ENCODE measurements at regions not wholly inside any gene's neighbourhood (a gene's known extent, or its start where the extent isn't known, plus 50 kb on each side); places are given as distances from the start of the nearest gene placed in this dataset.

DNA sequence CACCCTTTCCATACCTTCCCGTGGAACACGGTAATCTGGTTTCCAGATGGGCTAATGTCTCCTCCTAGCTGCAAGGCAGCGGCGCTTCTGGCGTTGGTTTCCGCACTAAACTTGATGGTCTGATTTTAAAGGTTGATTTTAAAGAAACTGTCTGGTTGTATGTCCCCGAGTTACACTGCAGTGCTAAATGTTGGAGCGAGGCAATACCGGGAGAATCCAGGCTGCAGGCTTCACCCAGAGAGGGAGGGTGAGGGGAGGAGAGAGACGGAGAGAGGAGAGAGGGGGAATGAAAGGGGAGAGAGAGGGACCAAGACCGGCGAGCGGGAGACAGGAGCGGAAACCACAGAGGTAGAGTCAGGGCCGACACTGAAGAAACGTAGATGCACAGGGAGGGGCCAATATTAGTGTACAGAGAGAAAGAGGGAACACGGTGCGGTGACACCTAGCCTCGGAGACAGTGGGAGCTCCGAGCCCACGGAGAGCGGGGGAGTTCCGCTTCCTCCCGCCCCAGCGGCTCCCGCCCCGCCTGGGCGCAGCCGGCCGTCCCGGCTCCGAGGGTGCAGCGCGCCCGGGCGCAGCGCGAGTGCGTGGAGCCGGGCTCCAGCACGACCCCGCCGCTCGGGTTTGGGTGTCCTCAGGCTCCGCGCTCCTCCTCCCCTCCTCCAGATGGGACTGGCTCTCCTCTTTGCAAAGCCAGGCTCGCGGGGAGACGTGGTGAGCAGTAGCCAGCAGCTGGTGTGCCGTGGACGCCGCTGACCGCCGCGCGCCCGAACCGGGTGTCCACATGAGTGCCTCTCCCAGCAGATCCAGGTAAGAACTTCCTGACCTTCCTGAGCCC is 71.9 kb upstream of the GRAMD1B start:
- TF ChIP-seq TAF1 (IDR thresholded peaks at IDR 0.05; ENCODE audit: borderline replicate concordance, insufficient read depth, low read length) (no peak), FOXP2 (optimal IDR thresholded peaks at IDR 0.05; ENCODE audit: borderline replicate concordance, extremely low read depth, extremely low read length, insufficient read depth) (no peak), POLR2AphosphoS5 (IDR thresholded peaks at IDR 0.05; ENCODE audit: low read depth, low read length) (no peak), SIN3A (IDR thresholded peaks at IDR 0.05; ENCODE audit: borderline replicate concordance, insufficient read depth, low read length) (no peak)
- TF ChIP-seq, protein P1, sequence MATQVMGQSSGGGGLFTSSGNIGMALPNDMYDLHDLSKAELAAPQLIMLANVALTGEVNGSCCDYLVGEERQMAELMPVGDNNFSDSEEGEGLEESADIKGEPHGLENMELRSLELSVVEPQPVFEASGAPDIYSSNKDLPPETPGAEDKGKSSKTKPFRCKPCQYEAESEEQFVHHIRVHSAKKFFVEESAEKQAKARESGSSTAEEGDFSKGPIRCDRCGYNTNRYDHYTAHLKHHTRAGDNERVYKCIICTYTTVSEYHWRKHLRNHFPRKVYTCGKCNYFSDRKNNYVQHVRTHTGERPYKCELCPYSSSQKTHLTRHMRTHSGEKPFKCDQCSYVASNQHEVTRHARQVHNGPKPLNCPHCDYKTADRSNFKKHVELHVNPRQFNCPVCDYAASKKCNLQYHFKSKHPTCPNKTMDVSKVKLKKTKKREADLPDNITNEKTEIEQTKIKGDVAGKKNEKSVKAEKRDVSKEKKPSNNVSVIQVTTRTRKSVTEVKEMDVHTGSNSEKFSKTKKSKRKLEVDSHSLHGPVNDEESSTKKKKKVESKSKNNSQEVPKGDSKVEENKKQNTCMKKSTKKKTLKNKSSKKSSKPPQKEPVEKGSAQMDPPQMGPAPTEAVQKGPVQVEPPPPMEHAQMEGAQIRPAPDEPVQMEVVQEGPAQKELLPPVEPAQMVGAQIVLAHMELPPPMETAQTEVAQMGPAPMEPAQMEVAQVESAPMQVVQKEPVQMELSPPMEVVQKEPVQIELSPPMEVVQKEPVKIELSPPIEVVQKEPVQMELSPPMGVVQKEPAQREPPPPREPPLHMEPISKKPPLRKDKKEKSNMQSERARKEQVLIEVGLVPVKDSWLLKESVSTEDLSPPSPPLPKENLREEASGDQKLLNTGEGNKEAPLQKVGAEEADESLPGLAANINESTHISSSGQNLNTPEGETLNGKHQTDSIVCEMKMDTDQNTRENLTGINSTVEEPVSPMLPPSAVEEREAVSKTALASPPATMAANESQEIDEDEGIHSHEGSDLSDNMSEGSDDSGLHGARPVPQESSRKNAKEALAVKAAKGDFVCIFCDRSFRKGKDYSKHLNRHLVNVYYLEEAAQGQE (IDR thresholded peaks at IDR 0.05; ENCODE audit: insufficient read depth in 1 of 2, low read depth in 2 of 2, low read length in 2 of 2), result no peak

GRCh38 chr11:123357353-123357989 is 72.6 kb upstream of the GRAMD1B start:
- TF ChIP-seq, protein P1 (IDR thresholded peaks at IDR 0.05; ENCODE audit: insufficient read depth in 1 of 2, low read depth in 2 of 2, low read length in 2 of 2), result no peak
- TF ChIP-seq FOXP2 (optimal IDR thresholded peaks at IDR 0.05; ENCODE audit: borderline replicate concordance, extremely low read depth, extremely low read length, insufficient read depth), result no peak
- TF ChIP-seq POLR2AphosphoS5 (IDR thresholded peaks at IDR 0.05; ENCODE audit: low read depth, low read length), result no peak
- no peak for TF ChIP-seq TAF1 (IDR thresholded peaks at IDR 0.05; ENCODE audit: borderline replicate concordance, insufficient read depth, low read length)
- TF ChIP-seq SIN3A (IDR thresholded peaks at IDR 0.05; ENCODE audit: borderline replicate concordance, insufficient read depth, low read length), result no peak

GRCh38 chr11:123356539-123356938 is 73.5 kb upstream of the GRAMD1B start:
- TF ChIP-seq POLR2AphosphoS5 (IDR thresholded peaks at IDR 0.05; ENCODE audit: low read depth, low read length) (no peak), SIN3A (IDR thresholded peaks at IDR 0.05; ENCODE audit: borderline replicate concordance, insufficient read depth, low read length) (no peak), TAF1 (IDR thresholded peaks at IDR 0.05; ENCODE audit: borderline replicate concordance, insufficient read depth, low read length) (no peak)

GRCh38 chr11:123354371-123354975 is 75.6 kb upstream of the GRAMD1B start:
- TF ChIP-seq TAF1 (IDR thresholded peaks at IDR 0.05; ENCODE audit: borderline replicate concordance, insufficient read depth, low read length) (no peak), SIN3A (IDR thresholded peaks at IDR 0.05; ENCODE audit: borderline replicate concordance, insufficient read depth, low read length) (no peak), FOXP2 (optimal IDR thresholded peaks at IDR 0.05; ENCODE audit: borderline replicate concordance, extremely low read depth, extremely low read length, insufficient read depth) (no peak), POLR2AphosphoS5 (IDR thresholded peaks at IDR 0.05; ENCODE audit: low read depth, low read length) (no peak)
- TF ChIP-seq, protein P1 (IDR thresholded peaks at IDR 0.05; ENCODE audit: insufficient read depth in 1 of 2, low read depth in 2 of 2, low read length in 2 of 2), result no peak

DNA sequence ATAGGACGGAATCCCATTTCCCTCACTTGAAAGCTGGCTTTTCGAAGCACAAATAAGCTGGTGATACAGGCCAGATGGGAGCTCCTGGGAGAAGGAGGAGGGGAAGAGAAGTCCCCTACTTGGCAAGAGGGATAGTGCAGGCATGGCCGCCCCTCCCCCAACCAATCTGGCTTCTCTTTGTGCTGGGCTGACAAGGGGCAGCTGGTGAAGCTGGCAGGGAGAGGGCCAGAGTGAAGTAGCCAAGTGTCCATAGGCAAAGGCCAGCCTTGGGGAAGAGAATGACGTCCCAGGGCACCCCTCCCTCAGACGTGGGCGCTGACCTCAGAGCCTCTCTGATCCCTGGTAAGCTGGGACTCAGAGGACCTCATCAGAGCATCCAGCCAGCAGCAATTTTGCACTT is 78.7 kb upstream of the GRAMD1B start:
- TF ChIP-seq FOXP2 (optimal IDR thresholded peaks at IDR 0.05; ENCODE audit: borderline replicate concordance, extremely low read depth, extremely low read length, insufficient read depth) (no peak), SIN3A (IDR thresholded peaks at IDR 0.05; ENCODE audit: borderline replicate concordance, insufficient read depth, low read length) (no peak), TAF1 (IDR thresholded peaks at IDR 0.05; ENCODE audit: borderline replicate concordance, insufficient read depth, low read length) (no peak), POLR2AphosphoS5 (IDR thresholded peaks at IDR 0.05; ENCODE audit: low read depth, low read length) (no peak)
- TF ChIP-seq, protein P1 (IDR thresholded peaks at IDR 0.05; ENCODE audit: insufficient read depth in 1 of 2, low read depth in 2 of 2, low read length in 2 of 2), result no peak

All from PFSK-1 (cell line).